GM23338 (cell line): ENCODE measurements at regions not wholly inside any gene's neighbourhood (a gene's known extent, or its start where the extent isn't known, plus 50 kb on each side); places are given as distances from the start of the nearest gene placed in this dataset.

Source experiments
- ATAC-seq: fragments of 200-7000 bp; cut with Tn5 transposase; 3 replicates; pipeline ENCODE4 v1.9.1; 2020
- DNase-seq: peaks from one replicate; pipeline ENCODE4 v3.0.0-alpha.2; 2015; ENCODE audit warnings: low spot score
- H2AFZ ChIP-seq: fragments of 200-600 bp; sonication (generic); 2 replicates; pipeline ENCODE4 v1.8.0; 2016; ENCODE audit warnings: antibody characterized with exemption, mild to moderate bottlenecking, moderate library complexity
- H3F3A ChIP-seq: fragments of 200-600 bp; sonication (generic); replicated peaks from 2 replicates; pipeline ENCODE4 v1.8.0; 2017; ENCODE audit warnings: antibody characterized with exemption, mixed run types, low read depth
- H3K27ac ChIP-seq: fragments of 200-600 bp; sonication (generic); 2 replicates; pipeline ENCODE4 v1.6.1; 2016; ENCODE audit warnings: low read depth
- H3K27me3 ChIP-seq: fragments of 200-600 bp; sonication (generic); 2 replicates; pipeline ENCODE4 v1.8.0; 2016; ENCODE audit warnings: mild to moderate bottlenecking, mixed run types, moderate library complexity; ENCODE audit not compliant: insufficient read depth
- H3K36me3 ChIP-seq: fragments of 200-600 bp; sonication (generic); 2 replicates; pipeline ENCODE4 v1.8.0; 2016; ENCODE audit warnings: mild to moderate bottlenecking; ENCODE audit not compliant: insufficient read depth
- H3K4me1 ChIP-seq: fragments of 200-600 bp; sonication (generic); 2 replicates; pipeline ENCODE4 v1.8.0; 2016; ENCODE audit warnings: mild to moderate bottlenecking, moderate library complexity; ENCODE audit not compliant: insufficient read depth
- H3K4me2 ChIP-seq: fragments of 200-600 bp; sonication (generic); 2 replicates; pipeline ENCODE4 v1.7.1; 2017; ENCODE audit warnings: mixed run types
- H3K4me3 ChIP-seq: fragments of 200-600 bp; sonication (generic); 2 replicates; pipeline ENCODE4 v1.6.1; 2016; ENCODE audit warnings: mixed run types
- H3K79me2 ChIP-seq: fragments of 200-600 bp; sonication (generic); replicated peaks from 2 replicates; pipeline ENCODE4 v1.8.0; 2017; ENCODE audit warnings: mild to moderate bottlenecking; ENCODE audit not compliant: insufficient read depth
- H3K9me2 ChIP-seq: fragments of 200-600 bp; sonication (generic); 2 replicates; pipeline ENCODE4 v1.8.0; 2017; ENCODE audit not compliant: insufficient read depth
- H4K20me1 ChIP-seq: fragments of 200-600 bp; sonication (generic); replicated peaks from 2 replicates; pipeline ENCODE4 v1.8.0; 2017; ENCODE audit warnings: mild to moderate bottlenecking; ENCODE audit not compliant: insufficient read depth
- H3K27ac Mint-ChIP-seq: 2 replicates; pipeline ENCODE4 v1.8.0; 2020; ENCODE audit warnings: inconsistent platforms, mild to moderate bottlenecking, moderate library complexity, mixed read lengths
- H3K27me3 Mint-ChIP-seq: 3 replicates; pipeline ENCODE4 v1.8.0; 2022; ENCODE audit warnings: low read depth, mild to moderate bottlenecking, moderate library complexity, mixed read lengths, inconsistent platforms; ENCODE audit not compliant: insufficient read depth, poor library complexity
- H3K36me3 Mint-ChIP-seq: 3 replicates; pipeline ENCODE4 v1.8.0; 2021; ENCODE audit warnings: low read depth, mild to moderate bottlenecking, inconsistent platforms, moderate library complexity, mixed read lengths
- H3K4me1 Mint-ChIP-seq: 3 replicates; pipeline ENCODE4 v1.8.0; 2020; ENCODE audit warnings: mild to moderate bottlenecking, inconsistent platforms, mixed read lengths
- H3K4me3 Mint-ChIP-seq: 3 replicates; pipeline ENCODE4 v1.8.0; 2021; ENCODE audit warnings: moderate library complexity, mild to moderate bottlenecking, inconsistent platforms, mixed read lengths
- H3K9me3 Mint-ChIP-seq: 3 replicates; pipeline ENCODE4 v1.8.0; 2020; ENCODE audit warnings: moderate library complexity, mild to moderate bottlenecking, inconsistent platforms, mixed read lengths
- CREB1 ChIP-seq: fragments of 250-450 bp; sonication (Bioruptor Pico); IDR thresholded peaks from 2 replicates; pipeline ENCODE4 v1.5.0; 2020; ENCODE audit warnings: low read depth, mild to moderate bottlenecking, moderate library complexity
- EZH2 ChIP-seq: fragments of 200-600 bp; sonication (generic); IDR thresholded peaks from one replicate; pipeline ENCODE4 v1.8.0; 2017; ENCODE audit warnings: antibody characterized with exemption, mild to moderate bottlenecking, low read depth; ENCODE audit not compliant: unreplicated experiment
- NANOG ChIP-seq: IDR thresholded peaks from 2 replicates; pipeline ENCODE4 v1.6.1; 2016; ENCODE audit warnings: antibody characterized with exemption, borderline replicate concordance
- STAT1 ChIP-seq: IDR thresholded peaks from one replicate; pipeline ENCODE4 v1.6.1; 2016; ENCODE audit warnings: antibody characterized with exemption; ENCODE audit not compliant: unreplicated experiment
- ZNF114 ChIP-seq: fragments of 250-450 bp; sonication (Bioruptor Pico); IDR thresholded peaks from 2 replicates; pipeline ENCODE4 v1.5.0; 2020; ENCODE audit warnings: mild to moderate bottlenecking, moderate library complexity
- TF ChIP-seq, protein P1 (sequence below): IDR thresholded peaks from 2 replicates; pipeline ENCODE4 v1.6.1; 2016; ENCODE audit warnings: antibody characterized with exemption
- TF ChIP-seq, protein P2 (sequence below): fragments of 250-450 bp; sonication (Bioruptor Pico); IDR thresholded peaks from 2 replicates; pipeline ENCODE4 v1.5.0; 2020; ENCODE audit warnings: mild to moderate bottlenecking, moderate library complexity

DNA sequence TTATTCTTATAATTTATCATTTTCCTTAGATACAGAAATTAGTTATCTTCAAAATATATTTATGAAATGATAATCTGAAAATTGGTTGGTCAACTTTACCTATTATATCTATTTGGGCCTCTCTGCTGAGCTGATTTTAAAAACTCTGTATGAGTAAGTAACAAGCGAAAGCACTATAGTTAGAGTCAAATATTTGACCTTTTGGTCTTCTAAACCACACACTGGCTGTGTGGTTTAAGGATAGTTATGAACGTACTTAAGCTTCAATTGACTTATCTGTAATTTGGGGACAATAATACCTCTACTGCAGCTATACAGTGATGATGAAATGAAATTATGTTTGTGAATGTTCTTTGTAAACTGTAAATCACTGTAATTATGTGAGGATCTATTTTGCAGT lies 763.9 kb upstream of the GRM7 start (continued):
- no peak for TF ChIP-seq ZNF114 (CRISPR knock-in tag)
- TF ChIP-seq, protein P1, sequence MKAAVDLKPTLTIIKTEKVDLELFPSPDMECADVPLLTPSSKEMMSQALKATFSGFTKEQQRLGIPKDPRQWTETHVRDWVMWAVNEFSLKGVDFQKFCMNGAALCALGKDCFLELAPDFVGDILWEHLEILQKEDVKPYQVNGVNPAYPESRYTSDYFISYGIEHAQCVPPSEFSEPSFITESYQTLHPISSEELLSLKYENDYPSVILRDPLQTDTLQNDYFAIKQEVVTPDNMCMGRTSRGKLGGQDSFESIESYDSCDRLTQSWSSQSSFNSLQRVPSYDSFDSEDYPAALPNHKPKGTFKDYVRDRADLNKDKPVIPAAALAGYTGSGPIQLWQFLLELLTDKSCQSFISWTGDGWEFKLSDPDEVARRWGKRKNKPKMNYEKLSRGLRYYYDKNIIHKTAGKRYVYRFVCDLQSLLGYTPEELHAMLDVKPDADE, result no peak
- no peak for TF ChIP-seq STAT1
- no peak for TF ChIP-seq CREB1 (CRISPR knock-in tag)
- TF ChIP-seq NANOG, result no peak

DNA sequence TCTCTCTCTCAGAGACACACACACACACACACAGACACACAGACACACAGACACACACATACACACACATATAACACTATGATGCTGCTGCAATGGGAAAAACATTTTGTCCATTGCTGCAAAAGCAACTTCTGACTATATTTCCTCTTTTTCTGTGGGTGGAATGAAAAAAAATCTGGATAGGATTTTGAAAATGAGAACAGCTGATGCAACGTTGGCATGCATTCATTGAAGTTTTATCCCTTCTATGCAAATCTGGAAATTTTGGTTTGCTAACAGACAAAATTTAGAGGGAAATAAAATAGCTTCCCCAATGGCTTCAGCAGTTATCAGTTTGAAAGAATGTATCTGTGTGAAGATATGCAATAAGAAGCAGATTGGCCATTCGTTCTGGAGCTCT lies 763.4 kb upstream of the GRM7 start:
- ATAC-seq, result no peak
- H3K79me2 ChIP-seq, result no peaks in the 10 kb centered on the region

More for the DNA sequence above, 763.4 kb upstream of the GRM7 start:
- no peaks in the 10 kb centered on the region for H3K4me1 ChIP-seq
- no peak overlapping the region for H2AFZ ChIP-seq
- no peaks in the 10 kb centered on the region for H3K27me3 ChIP-seq
- Mint-ChIP-seq H3K36me3 (no peaks in the 10 kb centered on the region), H3K4me3 (no peak overlapping the region), H3K9me3 (peaks cover 71% of the 10 kb centered on the region), H3K4me1 (no peaks in the 10 kb centered on the region), H3K27me3 (no peaks in the 10 kb centered on the region), H3K27ac (no peak overlapping the region)
- no peak overlapping the region for H3K27ac ChIP-seq
- H3K9me2 ChIP-seq, result no peaks in the 10 kb centered on the region
- H3K4me2 ChIP-seq, result no peak overlapping the region
- H4K20me1 ChIP-seq, result no peaks in the 10 kb centered on the region
- no peak for DNase-seq
- H3F3A ChIP-seq, result no peaks in the 10 kb centered on the region
- H3K36me3 ChIP-seq, result no peaks in the 10 kb centered on the region; the same call in none of the 2 replicates
- no peak overlapping the region for H3K4me3 ChIP-seq
- TF ChIP-seq NANOG (no peak), ZNF114 (CRISPR knock-in tag) (no peak), EZH2 (no peak), CREB1 (CRISPR knock-in tag) (no peak)
- TF ChIP-seq, protein P2, sequence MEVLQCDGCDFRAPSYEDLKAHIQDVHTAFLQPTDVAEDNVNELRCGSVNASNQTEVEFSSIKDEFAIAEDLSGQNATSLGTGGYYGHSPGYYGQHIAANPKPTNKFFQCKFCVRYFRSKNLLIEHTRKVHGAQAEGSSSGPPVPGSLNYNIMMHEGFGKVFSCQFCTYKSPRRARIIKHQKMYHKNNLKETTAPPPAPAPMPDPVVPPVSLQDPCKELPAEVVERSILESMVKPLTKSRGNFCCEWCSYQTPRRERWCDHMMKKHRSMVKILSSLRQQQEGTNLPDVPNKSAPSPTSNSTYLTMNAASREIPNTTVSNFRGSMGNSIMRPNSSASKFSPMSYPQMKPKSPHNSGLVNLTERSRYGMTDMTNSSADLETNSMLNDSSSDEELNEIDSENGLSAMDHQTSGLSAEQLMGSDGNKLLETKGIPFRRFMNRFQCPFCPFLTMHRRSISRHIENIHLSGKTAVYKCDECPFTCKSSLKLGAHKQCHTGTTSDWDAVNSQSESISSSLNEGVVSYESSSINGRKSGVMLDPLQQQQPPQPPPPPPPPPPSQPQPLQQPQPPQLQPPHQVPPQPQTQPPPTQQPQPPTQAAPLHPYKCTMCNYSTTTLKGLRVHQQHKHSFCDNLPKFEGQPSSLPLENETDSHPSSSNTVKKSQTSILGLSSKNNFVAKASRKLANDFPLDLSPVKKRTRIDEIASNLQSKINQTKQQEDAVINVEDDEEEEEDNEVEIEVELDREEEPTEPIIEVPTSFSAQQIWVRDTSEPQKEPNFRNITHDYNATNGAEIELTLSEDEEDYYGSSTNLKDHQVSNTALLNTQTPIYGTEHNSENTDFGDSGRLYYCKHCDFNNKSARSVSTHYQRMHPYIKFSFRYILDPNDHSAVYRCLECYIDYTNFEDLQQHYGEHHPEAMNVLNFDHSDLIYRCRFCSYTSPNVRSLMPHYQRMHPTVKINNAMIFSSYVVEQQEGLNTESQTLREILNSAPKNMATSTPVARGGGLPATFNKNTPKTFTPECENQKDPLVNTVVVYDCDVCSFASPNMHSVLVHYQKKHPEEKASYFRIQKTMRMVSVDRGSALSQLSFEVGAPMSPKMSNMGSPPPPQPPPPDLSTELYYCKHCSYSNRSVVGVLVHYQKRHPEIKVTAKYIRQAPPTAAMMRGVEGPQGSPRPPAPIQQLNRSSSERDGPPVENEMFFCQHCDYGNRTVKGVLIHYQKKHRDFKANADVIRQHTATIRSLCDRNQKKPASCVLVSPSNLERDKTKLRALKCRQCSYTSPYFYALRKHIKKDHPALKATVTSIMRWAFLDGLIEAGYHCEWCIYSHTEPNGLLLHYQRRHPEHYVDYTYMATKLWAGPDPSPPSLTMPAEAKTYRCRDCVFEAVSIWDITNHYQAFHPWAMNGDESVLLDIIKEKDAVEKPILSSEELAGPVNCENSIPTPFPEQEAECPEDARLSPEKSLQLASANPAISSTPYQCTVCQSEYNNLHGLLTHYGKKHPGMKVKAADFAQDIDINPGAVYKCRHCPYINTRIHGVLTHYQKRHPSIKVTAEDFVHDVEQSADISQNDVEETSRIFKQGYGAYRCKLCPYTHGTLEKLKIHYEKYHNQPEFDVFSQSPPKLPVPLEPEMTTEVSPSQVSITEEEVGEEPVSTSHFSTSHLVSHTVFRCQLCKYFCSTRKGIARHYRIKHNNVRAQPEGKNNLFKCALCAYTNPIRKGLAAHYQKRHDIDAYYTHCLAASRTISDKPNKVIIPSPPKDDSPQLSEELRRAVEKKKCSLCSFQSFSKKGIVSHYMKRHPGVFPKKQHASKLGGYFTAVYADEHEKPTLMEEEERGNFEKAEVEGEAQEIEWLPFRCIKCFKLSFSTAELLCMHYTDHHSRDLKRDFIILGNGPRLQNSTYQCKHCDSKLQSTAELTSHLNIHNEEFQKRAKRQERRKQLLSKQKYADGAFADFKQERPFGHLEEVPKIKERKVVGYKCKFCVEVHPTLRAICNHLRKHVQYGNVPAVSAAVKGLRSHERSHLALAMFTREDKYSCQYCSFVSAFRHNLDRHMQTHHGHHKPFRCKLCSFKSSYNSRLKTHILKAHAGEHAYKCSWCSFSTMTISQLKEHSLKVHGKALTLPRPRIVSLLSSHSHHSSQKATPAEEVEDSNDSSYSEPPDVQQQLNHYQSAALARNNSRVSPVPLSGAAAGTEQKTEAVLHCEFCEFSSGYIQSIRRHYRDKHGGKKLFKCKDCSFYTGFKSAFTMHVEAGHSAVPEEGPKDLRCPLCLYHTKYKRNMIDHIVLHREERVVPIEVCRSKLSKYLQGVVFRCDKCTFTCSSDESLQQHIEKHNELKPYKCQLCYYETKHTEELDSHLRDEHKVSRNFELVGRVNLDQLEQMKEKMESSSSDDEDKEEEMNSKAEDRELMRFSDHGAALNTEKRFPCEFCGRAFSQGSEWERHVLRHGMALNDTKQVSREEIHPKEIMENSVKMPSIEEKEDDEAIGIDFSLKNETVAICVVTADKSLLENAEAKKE (CRISPR knock-in tag), result no peak
